ENCODE measurements at regions not wholly inside any gene's neighbourhood (a gene's known extent, or its start where the extent isn't known, plus 50 kb on each side); places are given as distances from the start of the nearest gene placed in this dataset.

GRCh38 chr5:56305001-56305950, 72.1 kb upstream of the ANKRD55 start:
- Histone ChIP-seq H3K4me1 (peaks cover 4% of the 10 kb centered on the region), H3K27ac (no peak overlapping the region), H3K9me3 (no peaks in the 10 kb centered on the region), H3K36me3 (no peaks in the 10 kb centered on the region), H3K4me3 (no peak overlapping the region), H3K27me3 (no peaks in the 10 kb centered on the region)
- WGBS, result 65% methylated on average over 4 of the region's 4 CpGs
- TF ChIP-seq CTCF (IDR thresholded peaks at IDR 0.05), result no peak
- no peak for TF ChIP-seq EP300 (IDR thresholded peaks at IDR 0.05)
- no peak for TF ChIP-seq POLR2AphosphoS5 (IDR thresholded peaks at IDR 0.05)
- TF ChIP-seq POLR2A (IDR thresholded peaks at IDR 0.05), result no peak
- DNase-seq (ENCODE audit: low spot score in 2 of 2), result no peak

GRCh38 chr5:56303511-56303910, 70.4 kb upstream of the ANKRD55 start:
- WGBS, result 97% methylated on average over 5 of the region's 5 CpGs
- no peaks in the 10 kb centered on the region for H3K9me3 ChIP-seq
- no peak overlapping the region for H3K27ac ChIP-seq
- H3K4me3 ChIP-seq, result no peak overlapping the region
- DNase-seq (ENCODE audit: low spot score in 2 of 2), result no peak
- no peaks in the 10 kb centered on the region for H3K36me3 ChIP-seq
- no peaks in the 10 kb centered on the region for H3K27me3 ChIP-seq
- no peak for TF ChIP-seq EP300 (IDR thresholded peaks at IDR 0.05)
- no peak for TF ChIP-seq POLR2A (IDR thresholded peaks at IDR 0.05)
- TF ChIP-seq POLR2AphosphoS5 (IDR thresholded peaks at IDR 0.05), result no peak
- TF ChIP-seq CTCF (IDR thresholded peaks at IDR 0.05), result no peak
- peaks cover 9% of the 10 kb centered on the region for H3K4me1 ChIP-seq

- no peaks in the 10 kb centered on the region for H3K27me3 ChIP-seq
- no peaks in the 10 kb centered on the region for H3K36me3 ChIP-seq
- no peak for TF ChIP-seq EP300 (IDR thresholded peaks at IDR 0.05)
- no peaks in the 10 kb centered on the region for H3K9me3 ChIP-seq
- no peak overlapping the region for H3K4me3 ChIP-seq
- no peak for DNase-seq (ENCODE audit: low spot score in 2 of 2)
- peaks cover 19% of the 10 kb centered on the region for H3K4me1 ChIP-seq
- no peak overlapping the region for H3K27ac ChIP-seq
Observed at GRCh38 chr5:56302027-56302426, 68.9 kb upstream of the ANKRD55 start.

DNA sequence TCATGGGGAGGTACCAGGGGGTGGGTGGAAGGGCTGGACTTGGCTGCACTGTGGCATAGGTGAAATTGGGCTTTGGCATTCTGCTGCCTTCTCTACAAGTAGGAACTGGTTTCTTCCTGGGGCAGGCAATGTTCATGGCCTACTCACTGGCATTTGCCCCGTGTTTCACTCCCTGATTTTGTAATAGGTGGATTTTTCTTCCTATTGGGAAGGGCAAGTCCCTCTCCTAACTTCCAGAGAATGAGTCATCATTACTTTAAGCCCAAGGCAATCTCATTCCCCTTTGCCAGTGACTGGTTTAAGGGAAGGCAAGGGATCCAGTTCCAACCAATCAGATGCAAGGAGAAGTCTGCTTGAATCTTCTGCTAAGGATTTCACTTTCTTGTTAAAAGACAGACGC, 67.9 kb upstream of the ANKRD55 start:
- TF ChIP-seq CTCF (IDR thresholded peaks at IDR 0.05) (no peak), POLR2A (IDR thresholded peaks at IDR 0.05) (no peak), POLR2AphosphoS5 (IDR thresholded peaks at IDR 0.05) (no peak), EP300 (IDR thresholded peaks at IDR 0.05) (no peak)
- Histone ChIP-seq H3K9me3 (no peaks in the 10 kb centered on the region), H3K36me3 (no peaks in the 10 kb centered on the region), H3K4me3 (no peak overlapping the region), H3K27ac (no peak overlapping the region), H3K27me3 (no peaks in the 10 kb centered on the region), H3K4me1 (peaks cover 19% of the 10 kb centered on the region)
- 58% methylated on average over 2 of the region's 2 CpGs for WGBS
- DNase-seq (ENCODE audit: low spot score in 2 of 2), result no peak

GRCh38 chr5:56299212-56299611, 66.1 kb upstream of the ANKRD55 start:
- H3K4me1 ChIP-seq, result peaks cover 14% of the 10 kb centered on the region
- DNase-seq (ENCODE audit: low spot score in 2 of 2), result no peak
- no peak overlapping the region for H3K4me3 ChIP-seq
- H3K9me3 ChIP-seq, result no peaks in the 10 kb centered on the region
- H3K27ac ChIP-seq, result no peak overlapping the region
- H3K36me3 ChIP-seq, result no peaks in the 10 kb centered on the region
- 68% methylated on average over 5 of the region's 5 CpGs for WGBS
- TF ChIP-seq POLR2A (IDR thresholded peaks at IDR 0.05) (no peak), POLR2AphosphoS5 (IDR thresholded peaks at IDR 0.05) (no peak)
- no peaks in the 10 kb centered on the region for H3K27me3 ChIP-seq

DNA sequence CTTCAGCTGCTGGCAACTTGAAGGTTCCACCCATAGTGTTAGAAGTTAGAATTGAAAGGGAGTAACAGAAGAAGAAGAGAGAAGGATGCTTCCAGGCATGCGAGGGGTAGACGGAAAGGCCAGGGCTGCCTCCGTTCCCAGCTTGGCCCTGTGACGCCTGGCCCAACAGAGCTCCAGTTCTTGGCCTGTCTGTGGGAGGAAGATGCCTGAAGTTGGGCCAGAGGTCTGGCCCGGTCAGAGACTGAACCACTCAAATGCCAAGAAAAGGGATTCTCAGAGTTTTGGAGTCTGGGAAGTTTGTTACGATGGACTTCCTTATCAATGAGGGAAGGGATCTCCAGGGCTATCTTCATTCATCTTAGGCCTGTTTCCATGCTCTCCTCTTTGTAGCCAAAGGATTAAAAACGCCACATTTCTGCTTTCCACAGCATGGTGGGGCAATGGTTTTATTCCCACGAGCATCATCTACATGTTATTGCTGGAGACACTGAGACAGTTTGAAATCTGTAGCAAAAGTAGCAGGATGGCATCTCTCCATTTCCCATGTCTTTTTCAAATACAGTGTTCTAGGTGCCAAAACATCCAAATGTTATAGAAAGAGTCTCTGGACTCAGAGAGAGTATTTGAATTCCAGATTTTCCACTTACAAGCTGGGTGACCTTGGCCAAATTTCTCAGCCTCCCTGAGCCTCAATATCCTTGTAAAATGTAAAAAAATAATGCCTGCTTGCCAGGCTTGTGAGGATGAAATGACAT, 65.4 kb upstream of the ANKRD55 start:
- WGBS, result 47% methylated on average over 8 of the region's 8 CpGs
- peak overlapping the region; percentile 13 for H3K27ac ChIP-seq
- no peaks in the 10 kb centered on the region for H3K36me3 ChIP-seq
- H3K9me3 ChIP-seq, result no peaks in the 10 kb centered on the region
- DNase-seq (ENCODE audit: low spot score in 2 of 2), result no peak
- TF ChIP-seq CTCF (IDR thresholded peaks at IDR 0.05), result no peak
- no peak for TF ChIP-seq POLR2AphosphoS5 (IDR thresholded peaks at IDR 0.05)
- TF ChIP-seq POLR2A (IDR thresholded peaks at IDR 0.05), result no peak
- no peak for TF ChIP-seq EP300 (IDR thresholded peaks at IDR 0.05)
- H3K4me3 ChIP-seq, result no peak overlapping the region
- peaks cover 14% of the 10 kb centered on the region for H3K4me1 ChIP-seq
- H3K27me3 ChIP-seq, result no peaks in the 10 kb centered on the region

All from suprapubic skin (tissue), 4 donors.